Astrocyte (in vitro differentiated cells and primary cell): ENCODE measurements at regions not wholly inside any gene's neighbourhood (a gene's known extent, or its start where the extent isn't known, plus 50 kb on each side); places are given as distances from the start of the nearest gene placed in this dataset.
A peak's percentile ranks its signal among the peaks of the same experiment; 100 is the strongest.
"Not testable (repeated sequence)": the region's sequence is repeated elsewhere in the genome, so short reads cannot be mapped to it uniquely, and the experiment has no call there.

Experiments used
- DNase-seq: peaks from one replicate; pipeline ENCODE4 v3.0.0-alpha.2; 2010; ENCODE audit warnings: low read depth
- FAIRE-seq: peaks from 2 replicates; lab custom pipeline; 2011; peaks lifted over from hg19 to GRCh38; lab: Jason Lieb, UNC
- H2AFZ ChIP-seq: 2 replicates; pipeline ENCODE4 v1.6.0; 2012; ENCODE audit warnings: low read depth, low read length, inconsistent platforms
- H3K27ac ChIP-seq: 2 replicates; pipeline ENCODE4 v1.5.1; 2011; ENCODE audit warnings: low read depth, low read length, inconsistent platforms
- H3K27me3 ChIP-seq: 2 replicates; pipeline ENCODE4 v1.6.0; 2011; ENCODE audit warnings: low read length, inconsistent platforms; ENCODE audit not compliant: insufficient read depth
- H3K36me3 ChIP-seq: 2 replicates; pipeline ENCODE4 v1.5.1; 2011; ENCODE audit warnings: low read length, inconsistent platforms; ENCODE audit not compliant: insufficient read depth
- H3K4me1 ChIP-seq: 2 replicates; pipeline ENCODE4 v1.5.1; 2011; ENCODE audit warnings: low read length, inconsistent platforms; ENCODE audit not compliant: insufficient read depth
- H3K4me2 ChIP-seq: 2 replicates; pipeline ENCODE4 v1.6.0; 2012; ENCODE audit warnings: low read length, inconsistent platforms
- H3K4me3 ChIP-seq: 2 replicates; pipeline ENCODE4 v1.5.1; 2011; ENCODE audit warnings: low read depth, mild to moderate bottlenecking, low read length, inconsistent platforms; ENCODE audit not compliant: insufficient read depth
- H3K79me2 ChIP-seq: 2 replicates; pipeline ENCODE4 v1.6.0; 2012; ENCODE audit warnings: mild to moderate bottlenecking, low read length, inconsistent platforms; ENCODE audit not compliant: insufficient read depth
- H3K9ac ChIP-seq: 2 replicates; pipeline ENCODE4 v1.6.0; 2012; ENCODE audit warnings: mild to moderate bottlenecking, low read length, inconsistent platforms
- H3K9me3 ChIP-seq: 2 replicates; pipeline ENCODE4 v1.5.1; 2012; ENCODE audit warnings: low read depth, mild to moderate bottlenecking, low read length, inconsistent platforms; ENCODE audit not compliant: insufficient read depth
- H4K20me1 ChIP-seq: 2 replicates; pipeline ENCODE4 v1.6.0; 2012; ENCODE audit warnings: low read length, inconsistent platforms; ENCODE audit not compliant: insufficient read depth
- H3K27ac Mint-ChIP-seq: one replicate; pipeline ENCODE4 v1.8.0; 2021; ENCODE audit warnings: mild to moderate bottlenecking, mixed read lengths; ENCODE audit not compliant: unreplicated experiment
- H3K27me3 Mint-ChIP-seq: one replicate; pipeline ENCODE4 v1.8.0; 2021; ENCODE audit warnings: low read depth, mixed read lengths; ENCODE audit not compliant: unreplicated experiment
- H3K36me3 Mint-ChIP-seq: one replicate; pipeline ENCODE4 v1.8.0; 2021; ENCODE audit warnings: low read depth, mixed read lengths; ENCODE audit not compliant: unreplicated experiment
- H3K4me1 Mint-ChIP-seq: one replicate; pipeline ENCODE4 v1.8.0; 2021; ENCODE audit warnings: low read depth, mixed read lengths; ENCODE audit not compliant: unreplicated experiment
- H3K4me3 Mint-ChIP-seq: one replicate; pipeline ENCODE4 v1.8.0; 2021; ENCODE audit warnings: mild to moderate bottlenecking, moderate library complexity, mixed read lengths; ENCODE audit not compliant: unreplicated experiment
- H3K9me3 Mint-ChIP-seq: one replicate; pipeline ENCODE4 v1.8.0; 2021; ENCODE audit warnings: mild to moderate bottlenecking, mixed read lengths; ENCODE audit not compliant: unreplicated experiment
- EZH2 ChIP-seq: IDR thresholded peaks from 2 replicates; pipeline ENCODE4 v1.6.1; 2012; ENCODE audit warnings: mild to moderate bottlenecking, low read length, inconsistent platforms; ENCODE audit not compliant: insufficient read depth
- TF ChIP-seq, protein P1 (sequence below): IDR thresholded peaks from 2 replicates; pipeline ENCODE4 v1.5.1; 2011; ENCODE audit warnings: low read depth, mild to moderate bottlenecking, inconsistent platforms, low read length, moderate library complexity; ENCODE audit not compliant: insufficient read depth

- Histone ChIP-seq H3K4me2 (no peak overlapping the region), H4K20me1 (no peaks in the 10 kb centered on the region), H3K9ac (no peak overlapping the region), H3K27ac (no peak overlapping the region), H3K36me3 (no peaks in the 10 kb centered on the region), H3K79me2 (no peaks in the 10 kb centered on the region), H3K27me3 (no peaks in the 10 kb centered on the region), H3K4me3 (no peak overlapping the region), H2AFZ (no peak overlapping the region), H3K9me3 (no peaks in the 10 kb centered on the region), H3K4me1 (no peaks in the 10 kb centered on the region)
- no peak for FAIRE-seq
- Mint-ChIP-seq H3K4me1 (peaks cover 5% of the 10 kb centered on the region), H3K9me3 (no peaks in the 10 kb centered on the region), H3K27ac (no peak overlapping the region), H3K27me3 (no peaks in the 10 kb centered on the region), H3K36me3 (no peaks in the 10 kb centered on the region), H3K4me3 (no peak overlapping the region)
- TF ChIP-seq, protein P1, sequence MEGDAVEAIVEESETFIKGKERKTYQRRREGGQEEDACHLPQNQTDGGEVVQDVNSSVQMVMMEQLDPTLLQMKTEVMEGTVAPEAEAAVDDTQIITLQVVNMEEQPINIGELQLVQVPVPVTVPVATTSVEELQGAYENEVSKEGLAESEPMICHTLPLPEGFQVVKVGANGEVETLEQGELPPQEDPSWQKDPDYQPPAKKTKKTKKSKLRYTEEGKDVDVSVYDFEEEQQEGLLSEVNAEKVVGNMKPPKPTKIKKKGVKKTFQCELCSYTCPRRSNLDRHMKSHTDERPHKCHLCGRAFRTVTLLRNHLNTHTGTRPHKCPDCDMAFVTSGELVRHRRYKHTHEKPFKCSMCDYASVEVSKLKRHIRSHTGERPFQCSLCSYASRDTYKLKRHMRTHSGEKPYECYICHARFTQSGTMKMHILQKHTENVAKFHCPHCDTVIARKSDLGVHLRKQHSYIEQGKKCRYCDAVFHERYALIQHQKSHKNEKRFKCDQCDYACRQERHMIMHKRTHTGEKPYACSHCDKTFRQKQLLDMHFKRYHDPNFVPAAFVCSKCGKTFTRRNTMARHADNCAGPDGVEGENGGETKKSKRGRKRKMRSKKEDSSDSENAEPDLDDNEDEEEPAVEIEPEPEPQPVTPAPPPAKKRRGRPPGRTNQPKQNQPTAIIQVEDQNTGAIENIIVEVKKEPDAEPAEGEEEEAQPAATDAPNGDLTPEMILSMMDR = no peak
- no peak for TF ChIP-seq EZH2
- no peak for DNase-seq
Observed at GRCh38 chr7:114180556-114181266, 233.9 kb upstream of the FOXP2 start.

GRCh38 chr7:114175125-114175524 lies 239.5 kb upstream of the FOXP2 start:
- DNase-seq (peak; percentile 65), FAIRE-seq (no peak)
- H3K4me2 ChIP-seq = no peak overlapping the region
- Mint-ChIP-seq H3K27me3 (no peaks in the 10 kb centered on the region), H3K9me3 (peaks cover 3% of the 10 kb centered on the region), H3K4me3 (no peak overlapping the region), H3K4me1 (peaks cover 8% of the 10 kb centered on the region), H3K36me3 (peaks cover 2% of the 10 kb centered on the region), H3K27ac (no peak overlapping the region)
- no peaks in the 10 kb centered on the region for H4K20me1 ChIP-seq
- H2AFZ ChIP-seq = no peak overlapping the region
- H3K79me2 ChIP-seq = no peaks in the 10 kb centered on the region
- H3K36me3 ChIP-seq = no peaks in the 10 kb centered on the region
- H3K4me3 ChIP-seq = no peak overlapping the region
- H3K9ac ChIP-seq = no peak overlapping the region
- H3K9me3 ChIP-seq = no peaks in the 10 kb centered on the region
- no peak overlapping the region for H3K27ac ChIP-seq
- H3K4me1 ChIP-seq = no peaks in the 10 kb centered on the region
- TF ChIP-seq, protein P1 = no peak
- no peaks in the 10 kb centered on the region for H3K27me3 ChIP-seq

DNA sequence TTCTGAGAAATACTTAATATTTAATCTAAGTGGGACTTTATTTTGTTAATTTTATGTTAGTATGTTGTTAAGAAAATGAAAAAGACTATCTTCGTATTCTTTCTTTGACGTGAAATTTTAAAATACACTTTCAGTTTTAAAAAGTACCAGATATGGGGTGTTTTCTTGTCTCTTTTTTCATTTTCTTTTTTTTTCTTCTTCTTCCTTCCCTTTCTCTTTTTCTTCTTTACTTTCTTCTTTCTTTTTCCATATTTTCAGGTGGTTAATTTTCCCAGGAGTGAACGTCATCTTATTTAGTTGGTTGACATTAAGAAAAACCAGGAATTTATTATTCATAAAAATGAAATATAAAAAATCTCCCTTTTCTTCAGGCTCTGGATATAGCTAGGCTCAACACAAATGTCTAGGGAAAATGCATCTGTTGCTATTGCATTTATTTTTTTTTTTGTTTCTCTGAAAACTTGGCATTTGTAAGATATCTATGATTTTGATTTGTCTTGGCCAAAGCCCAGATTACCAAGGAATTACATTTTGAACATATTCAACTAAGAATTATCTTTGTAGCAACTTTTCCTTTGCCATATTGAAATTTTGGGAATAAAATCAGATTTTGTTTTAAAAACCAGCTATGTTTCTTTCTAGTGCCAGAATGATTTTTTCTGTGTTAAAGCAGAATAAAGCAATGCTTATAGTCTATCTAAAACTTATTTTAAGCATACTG lies 241.3 kb upstream of the FOXP2 start:
- Histone ChIP-seq H3K4me1 (no peaks in the 10 kb centered on the region), H3K36me3 (no peaks in the 10 kb centered on the region), H4K20me1 (no peaks in the 10 kb centered on the region), H3K79me2 (no peaks in the 10 kb centered on the region), H3K4me2 (no peak overlapping the region), H3K4me3 (no peak overlapping the region), H3K27me3 (no peaks in the 10 kb centered on the region), H2AFZ (no peak overlapping the region), H3K27ac (no peak overlapping the region), H3K9ac (no peak overlapping the region), H3K9me3 (no peaks in the 10 kb centered on the region)
- H3K36me3 Mint-ChIP-seq = peaks cover 2% of the 10 kb centered on the region
- peaks cover 8% of the 10 kb centered on the region for H3K4me1 Mint-ChIP-seq
- H3K4me3 Mint-ChIP-seq = no peak overlapping the region
- peaks cover 11% of the 10 kb centered on the region for H3K9me3 Mint-ChIP-seq
- H3K27ac Mint-ChIP-seq = no peak overlapping the region
- no peaks in the 10 kb centered on the region for H3K27me3 Mint-ChIP-seq
- no peak for FAIRE-seq
- no peak for DNase-seq
- no peak for TF ChIP-seq EZH2
- TF ChIP-seq, protein P1 = no peak

DNA sequence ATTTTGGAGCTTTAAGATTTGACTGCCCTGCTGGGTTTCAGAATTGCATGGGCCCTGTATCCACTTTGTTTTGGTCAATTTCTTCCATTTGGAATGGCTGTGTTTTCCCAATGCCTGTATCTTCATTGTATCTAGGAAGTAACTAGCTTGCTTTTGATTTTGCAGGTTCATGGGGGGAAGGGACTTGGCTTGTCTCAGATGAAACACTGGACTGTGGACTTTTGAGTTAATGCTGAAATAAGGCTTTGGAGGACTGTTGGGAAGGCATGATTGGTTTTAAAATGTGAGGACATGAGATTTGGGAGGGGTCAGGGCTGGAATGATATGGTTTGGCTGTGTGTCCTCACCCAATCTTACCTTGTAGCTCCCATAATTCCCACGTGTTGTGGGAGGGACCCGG lies 245.2 kb upstream of the FOXP2 start:
- peaks cover 16% of the 10 kb centered on the region for H3K9me3 Mint-ChIP-seq
- not testable (repeated sequence) for H3K4me1 Mint-ChIP-seq, H3K9ac ChIP-seq, H2AFZ ChIP-seq, H3K9me3 ChIP-seq, H3K4me3 ChIP-seq, H3K36me3 ChIP-seq, FAIRE-seq, DNase-seq, H3K27me3 Mint-ChIP-seq, H3K27ac ChIP-seq, H3K4me1 ChIP-seq, H3K27ac Mint-ChIP-seq, H3K4me2 ChIP-seq, H4K20me1 ChIP-seq, H3K79me2 ChIP-seq, H3K27me3 ChIP-seq, H3K36me3 Mint-ChIP-seq, H3K4me3 Mint-ChIP-seq
